Cardiac muscle cell (in vitro differentiated cells and primary cell): ENCODE measurements at regions not wholly inside any gene's neighbourhood (a gene's known extent, or its start where the extent isn't known, plus 50 kb on each side); places are given as distances from the start of the nearest gene placed in this dataset.

ENCODE experiments used
- DNase-seq, 2 donors: peaks; one replicate each; pipeline versions ENCODE4 v3.0.0 to v3.0.0-alpha.2; 2010 to 2017; ENCODE audit warnings: low read depth in 1 of 2, low spot score in 1 of 2
- H3K27ac ChIP-seq: fragments of 200-600 bp; sonication (generic); 2 replicates; pipeline ENCODE4 v1.5.1; 2016
- H3K27me3 ChIP-seq: fragments of 200-600 bp; sonication (generic); 2 replicates; pipeline ENCODE4 v1.6.0; 2016; ENCODE audit warnings: control low read depth
- H3K36me3 ChIP-seq: fragments of 200-600 bp; sonication (generic); 2 replicates; pipeline ENCODE4 v1.5.1; 2016; ENCODE audit warnings: control low read depth
- H3K4me1 ChIP-seq: fragments of 200-600 bp; sonication (generic); 2 replicates; pipeline ENCODE4 v1.8.1; 2017; ENCODE audit warnings: low read depth, mild to moderate bottlenecking, mixed run types
- H3K4me3 ChIP-seq: fragments of 200-600 bp; sonication (generic); 2 replicates; pipeline ENCODE4 v1.5.1; 2016; ENCODE audit warnings: mild to moderate bottlenecking
- H3K9me3 ChIP-seq: fragments of 200-600 bp; sonication (generic); 2 replicates; pipeline ENCODE4 v1.5.1; 2017; ENCODE audit warnings: low read depth, mild to moderate bottlenecking, control low read depth
- TF ChIP-seq, protein P1 (sequence below): IDR thresholded peaks from 2 replicates; pipeline ENCODE4 v1.5.1; 2012; ENCODE audit warnings: low read depth, mild to moderate bottlenecking, low read length

DNA sequence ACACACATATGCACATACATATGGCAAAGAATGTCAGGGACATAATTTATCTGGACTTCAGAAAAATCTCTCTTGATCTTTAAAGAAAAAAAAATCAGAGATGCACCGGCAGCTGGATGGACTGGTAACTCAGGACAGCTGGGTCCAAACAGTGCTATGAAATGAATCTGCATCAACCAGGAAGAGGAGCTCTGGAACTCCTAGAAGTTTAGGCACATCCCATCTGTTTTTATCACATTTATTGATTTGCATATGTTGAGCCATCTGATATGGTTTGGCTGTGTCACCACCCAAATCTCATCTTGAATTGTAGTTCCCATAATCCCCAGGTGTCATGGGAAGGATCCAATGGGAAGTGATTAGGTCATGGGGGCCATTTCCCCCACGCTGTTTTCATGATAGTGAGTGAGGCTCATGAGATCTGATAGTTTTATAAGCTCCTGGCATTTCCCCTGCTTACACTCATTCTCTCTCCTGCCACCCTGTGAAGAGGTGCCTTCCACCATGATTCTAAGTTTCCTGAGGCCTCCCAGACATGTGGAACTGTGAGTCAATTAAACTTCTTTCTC lies 87.7 kb upstream of the AKIP1 start:
- Histone ChIP-seq H3K27me3 (no peaks in the 10 kb centered on the region), H3K4me1 (peaks cover 15% of the 10 kb centered on the region), H3K9me3 (no peaks in the 10 kb centered on the region), H3K4me3 (no peak overlapping the region), H3K27ac (no peak overlapping the region), H3K36me3 (no peaks in the 10 kb centered on the region)
- no peak for DNase-seq
- TF ChIP-seq, protein P1, sequence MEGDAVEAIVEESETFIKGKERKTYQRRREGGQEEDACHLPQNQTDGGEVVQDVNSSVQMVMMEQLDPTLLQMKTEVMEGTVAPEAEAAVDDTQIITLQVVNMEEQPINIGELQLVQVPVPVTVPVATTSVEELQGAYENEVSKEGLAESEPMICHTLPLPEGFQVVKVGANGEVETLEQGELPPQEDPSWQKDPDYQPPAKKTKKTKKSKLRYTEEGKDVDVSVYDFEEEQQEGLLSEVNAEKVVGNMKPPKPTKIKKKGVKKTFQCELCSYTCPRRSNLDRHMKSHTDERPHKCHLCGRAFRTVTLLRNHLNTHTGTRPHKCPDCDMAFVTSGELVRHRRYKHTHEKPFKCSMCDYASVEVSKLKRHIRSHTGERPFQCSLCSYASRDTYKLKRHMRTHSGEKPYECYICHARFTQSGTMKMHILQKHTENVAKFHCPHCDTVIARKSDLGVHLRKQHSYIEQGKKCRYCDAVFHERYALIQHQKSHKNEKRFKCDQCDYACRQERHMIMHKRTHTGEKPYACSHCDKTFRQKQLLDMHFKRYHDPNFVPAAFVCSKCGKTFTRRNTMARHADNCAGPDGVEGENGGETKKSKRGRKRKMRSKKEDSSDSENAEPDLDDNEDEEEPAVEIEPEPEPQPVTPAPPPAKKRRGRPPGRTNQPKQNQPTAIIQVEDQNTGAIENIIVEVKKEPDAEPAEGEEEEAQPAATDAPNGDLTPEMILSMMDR: no peak

DNA sequence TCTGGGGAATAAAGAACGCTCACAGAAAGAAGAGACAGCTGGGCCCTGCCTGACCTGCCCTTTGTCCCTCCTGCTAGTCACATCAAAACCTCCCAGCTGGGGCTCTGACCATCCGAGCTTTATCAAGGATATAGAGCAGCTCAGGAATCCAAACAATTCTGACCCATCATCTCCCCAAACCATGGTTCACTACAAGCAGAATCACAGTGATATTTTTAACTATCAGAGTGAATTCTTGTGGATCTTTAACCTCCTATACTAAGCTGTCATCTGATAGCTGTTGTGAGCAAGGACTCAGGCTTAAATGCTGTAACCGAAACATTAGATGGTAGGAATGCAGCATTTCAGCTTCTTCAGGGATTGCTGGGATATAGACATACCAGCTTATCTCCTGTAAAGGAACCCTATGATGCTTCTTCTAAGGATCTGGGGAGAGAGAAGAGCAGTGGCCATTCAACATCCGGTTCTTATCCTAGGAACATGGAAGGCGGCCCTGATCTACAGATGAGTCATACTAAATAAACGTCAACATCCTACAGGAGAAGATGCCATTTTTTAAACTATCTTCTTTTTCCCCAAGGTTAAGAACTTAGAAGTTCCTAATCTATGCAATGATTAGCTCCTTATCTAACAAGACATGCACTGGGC lies 84.7 kb upstream of the AKIP1 start:
- TF ChIP-seq, protein P1: no peak
- DNase-seq: peak in 1 of 2 donors; percentile 84
- no peaks in the 10 kb centered on the region for H3K36me3 ChIP-seq
- H3K27ac ChIP-seq: peak overlapping the region; percentile 21
- no peak overlapping the region for H3K4me3 ChIP-seq
- peaks cover 15% of the 10 kb centered on the region for H3K4me1 ChIP-seq
- no peaks in the 10 kb centered on the region for H3K27me3 ChIP-seq
- H3K9me3 ChIP-seq: no peaks in the 10 kb centered on the region

DNA sequence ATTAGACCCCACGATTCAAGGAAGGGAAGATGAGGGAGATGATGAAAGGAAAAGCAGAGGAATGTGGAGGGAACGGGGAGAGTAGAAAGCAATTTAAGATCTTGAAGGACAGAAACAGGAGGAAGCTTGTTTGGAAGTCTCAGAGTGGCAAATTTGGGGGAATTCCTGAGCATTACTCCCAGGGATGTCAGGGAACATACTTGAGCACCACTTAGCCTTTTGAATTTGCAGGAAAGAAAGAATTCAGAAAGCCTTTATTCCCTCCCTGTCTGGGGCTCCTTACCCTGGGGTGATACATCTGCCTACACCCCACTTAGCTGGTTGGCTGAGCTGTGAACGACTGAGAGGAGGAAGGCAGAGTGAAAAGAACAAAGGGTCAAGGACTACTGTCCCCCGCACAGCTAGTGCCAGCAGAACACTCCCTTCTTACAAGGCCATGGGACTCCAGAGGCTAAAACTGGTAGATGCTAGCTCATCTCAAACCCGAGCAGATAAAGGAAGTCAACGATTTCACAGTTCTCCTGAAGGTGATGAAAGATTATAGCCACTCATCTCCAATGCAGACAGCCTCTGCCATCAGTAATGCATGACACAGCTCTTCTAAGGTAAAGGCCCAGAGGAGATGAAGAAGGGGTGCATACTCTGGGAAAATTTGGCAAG lies 84.0 kb upstream of the AKIP1 start:
- H3K27ac ChIP-seq: peak overlapping the region; percentile 21
- DNase-seq: peak in 1 of 2 donors; percentile 15
- no peaks in the 10 kb centered on the region for H3K9me3 ChIP-seq
- H3K36me3 ChIP-seq: no peaks in the 10 kb centered on the region
- H3K4me1 ChIP-seq: peaks cover 15% of the 10 kb centered on the region
- TF ChIP-seq, protein P1: no peak
- H3K4me3 ChIP-seq: no peak overlapping the region
- H3K27me3 ChIP-seq: no peaks in the 10 kb centered on the region

GRCh38 chr11:8828046-8828445 lies 82.9 kb upstream of the AKIP1 start:
- H3K4me3 ChIP-seq: no peak overlapping the region
- H3K4me1 ChIP-seq: peaks cover 22% of the 10 kb centered on the region
- no peaks in the 10 kb centered on the region for H3K36me3 ChIP-seq
- TF ChIP-seq, protein P1: no peak
- H3K27me3 ChIP-seq: no peaks in the 10 kb centered on the region
- H3K27ac ChIP-seq: no peak overlapping the region
- DNase-seq: no peak
- H3K9me3 ChIP-seq: no peaks in the 10 kb centered on the region

GRCh38 chr11:8828580-8829361 lies 82.2 kb upstream of the AKIP1 start:
- peak in 1 of 2 donors; percentile 61 for DNase-seq
- H3K36me3 ChIP-seq: no peaks in the 10 kb centered on the region

More at GRCh38 chr11:8828580-8829361, 82.2 kb upstream of the AKIP1 start:
- H3K9me3 ChIP-seq: no peaks in the 10 kb centered on the region
- H3K4me3 ChIP-seq: no peak overlapping the region
- TF ChIP-seq, protein P1: no peak
- H3K4me1 ChIP-seq: peaks cover 26% of the 10 kb centered on the region
- no peaks in the 10 kb centered on the region for H3K27me3 ChIP-seq
- H3K27ac ChIP-seq: no peak overlapping the region
